Skeletal muscle satellite cell (primary cell): ENCODE measurements at regions not wholly inside any gene's neighbourhood (a gene's known extent, or its start where the extent isn't known, plus 50 kb on each side); places are given as distances from the start of the nearest gene placed in this dataset.

Experiments used
- H3K27me3 ChIP-seq: 2 replicates; pipeline ENCODE4 v1.7.0; 2013; ENCODE audit warnings: low read length; ENCODE audit not compliant: control insufficient read depth, insufficient read depth
- H3K36me3 ChIP-seq: 2 replicates; pipeline ENCODE4 v1.7.0; 2013; ENCODE audit warnings: mild to moderate bottlenecking, control low read depth, low read length; ENCODE audit not compliant: insufficient read depth
- H3K4me1 ChIP-seq: 2 replicates; pipeline ENCODE4 v1.7.0; 2013; ENCODE audit warnings: low read length; ENCODE audit not compliant: control insufficient read depth, insufficient read depth
- H3K4me2 ChIP-seq: 2 replicates; pipeline ENCODE4 v1.7.0; 2013; ENCODE audit warnings: mild to moderate bottlenecking, low read length
- H3K4me3 ChIP-seq: 2 replicates; pipeline ENCODE4 v1.7.0; 2013; ENCODE audit warnings: low read length
- H3K9ac ChIP-seq: 2 replicates; pipeline ENCODE4 v1.7.0; 2013; ENCODE audit warnings: mild to moderate bottlenecking, low read depth, low read length, moderate library complexity
- H3K9me3 ChIP-seq: replicated peaks from 2 replicates; pipeline ENCODE4 v1.7.0; 2013; ENCODE audit warnings: mild to moderate bottlenecking, control low read depth, low read length

DNA sequence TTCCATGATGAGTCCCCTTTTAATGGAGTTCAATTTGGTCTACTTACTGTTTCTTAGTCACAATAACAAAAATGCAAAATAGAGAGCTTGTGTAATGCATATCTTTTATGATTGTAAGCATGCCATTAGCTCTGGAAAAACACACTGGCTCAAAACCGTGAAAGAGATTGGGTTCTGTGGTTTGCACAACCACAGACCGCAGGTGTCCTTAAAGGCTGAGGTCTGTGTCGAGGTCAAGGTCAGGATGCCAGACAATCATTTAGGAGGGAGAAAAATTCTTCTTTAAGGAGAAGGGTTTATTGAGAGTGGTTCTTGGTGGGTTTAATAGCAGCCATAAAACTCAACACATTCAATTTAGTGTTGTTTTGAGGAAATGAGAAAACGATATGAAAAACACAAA lies 487.2 kb downstream of the GALR1 start:
- no peaks in the 10 kb centered on the region for H3K36me3 ChIP-seq

DNA sequence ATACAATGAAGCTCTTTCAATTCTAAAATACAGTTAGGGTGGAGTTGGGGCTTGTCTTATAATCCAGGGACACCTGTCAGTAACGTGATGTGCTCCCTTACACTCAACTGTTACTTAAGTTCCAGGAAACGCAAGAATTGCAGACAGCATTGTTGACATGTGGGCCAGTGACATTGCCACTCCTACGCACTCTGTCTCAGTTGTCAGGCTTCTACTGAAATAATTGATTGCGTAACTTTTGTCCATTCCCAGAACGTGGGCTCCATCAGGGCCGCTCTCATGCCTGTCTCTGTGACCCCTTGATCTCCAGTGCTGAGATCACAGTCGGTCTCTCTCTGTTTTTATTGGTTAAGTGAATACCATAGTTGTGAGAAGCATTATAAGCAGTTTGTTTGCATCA lies 487.8 kb downstream of the GALR1 start:
- H3K4me2 ChIP-seq, result no peak overlapping the region
- H3K4me1 ChIP-seq, result no peaks in the 10 kb centered on the region
- peaks cover 9% of the 10 kb centered on the region for H3K9me3 ChIP-seq
- no peak overlapping the region for H3K9ac ChIP-seq
- H3K36me3 ChIP-seq, result no peaks in the 10 kb centered on the region
- H3K27me3 ChIP-seq, result no peaks in the 10 kb centered on the region
- no peak overlapping the region for H3K4me3 ChIP-seq

More for the DNA sequence above, 487.2 kb downstream of the GALR1 start:
- no peaks in the 10 kb centered on the region for H3K4me1 ChIP-seq
- no peak overlapping the region for H3K4me3 ChIP-seq
- H3K9me3 ChIP-seq, result peaks cover 9% of the 10 kb centered on the region
- H3K27me3 ChIP-seq, result no peaks in the 10 kb centered on the region
- no peak overlapping the region for H3K4me2 ChIP-seq
- H3K9ac ChIP-seq, result no peak overlapping the region

DNA sequence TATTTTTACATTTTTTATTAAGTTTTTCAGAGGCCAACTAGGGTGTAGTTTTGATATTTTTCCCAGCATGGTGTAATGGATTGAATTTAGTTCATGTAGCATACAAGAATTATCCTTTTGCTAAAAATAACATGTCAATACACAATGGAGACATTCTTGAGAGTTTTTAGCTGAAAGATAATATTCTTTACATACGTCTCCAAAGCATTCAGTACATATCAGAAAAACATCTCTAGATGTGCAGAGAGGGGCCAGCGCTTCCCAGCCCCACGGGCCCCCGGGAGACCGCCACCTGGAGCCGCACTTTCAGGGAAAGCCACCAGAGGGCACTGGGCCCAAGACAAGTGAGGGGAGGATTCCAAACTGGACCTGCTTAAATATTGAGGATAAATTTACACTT lies 499.4 kb downstream of the GALR1 start:
- Histone ChIP-seq H3K4me1 (no peaks in the 10 kb centered on the region), H3K27me3 (no peaks in the 10 kb centered on the region), H3K4me2 (no peak overlapping the region), H3K9ac (no peak overlapping the region), H3K9me3 (peaks cover 10% of the 10 kb centered on the region), H3K36me3 (no peaks in the 10 kb centered on the region), H3K4me3 (no peak overlapping the region)

DNA sequence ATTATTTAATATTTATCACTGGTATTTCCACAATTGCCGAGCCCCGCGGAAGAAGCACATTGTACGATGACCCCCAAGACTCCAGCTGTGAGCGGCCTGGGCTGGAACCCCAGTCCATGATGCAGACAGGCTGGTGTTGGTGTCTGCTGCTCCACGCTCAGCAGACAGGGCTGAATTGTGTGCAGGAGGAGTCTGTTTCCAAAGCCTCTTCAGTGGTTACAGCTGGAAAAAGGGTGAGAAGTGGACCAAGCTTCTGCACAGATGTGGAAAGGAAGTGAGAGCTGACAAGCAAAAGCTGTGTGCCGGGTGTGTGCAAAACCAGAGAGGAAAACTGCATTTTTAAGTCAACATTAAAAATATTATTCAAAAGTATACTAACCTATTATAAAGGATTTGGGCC lies 500.4 kb downstream of the GALR1 start:
- Histone ChIP-seq H3K9ac (no peak overlapping the region), H3K4me1 (no peaks in the 10 kb centered on the region), H3K27me3 (no peaks in the 10 kb centered on the region), H3K36me3 (no peaks in the 10 kb centered on the region), H3K4me2 (no peak overlapping the region), H3K9me3 (peaks cover 10% of the 10 kb centered on the region), H3K4me3 (no peak overlapping the region)

DNA sequence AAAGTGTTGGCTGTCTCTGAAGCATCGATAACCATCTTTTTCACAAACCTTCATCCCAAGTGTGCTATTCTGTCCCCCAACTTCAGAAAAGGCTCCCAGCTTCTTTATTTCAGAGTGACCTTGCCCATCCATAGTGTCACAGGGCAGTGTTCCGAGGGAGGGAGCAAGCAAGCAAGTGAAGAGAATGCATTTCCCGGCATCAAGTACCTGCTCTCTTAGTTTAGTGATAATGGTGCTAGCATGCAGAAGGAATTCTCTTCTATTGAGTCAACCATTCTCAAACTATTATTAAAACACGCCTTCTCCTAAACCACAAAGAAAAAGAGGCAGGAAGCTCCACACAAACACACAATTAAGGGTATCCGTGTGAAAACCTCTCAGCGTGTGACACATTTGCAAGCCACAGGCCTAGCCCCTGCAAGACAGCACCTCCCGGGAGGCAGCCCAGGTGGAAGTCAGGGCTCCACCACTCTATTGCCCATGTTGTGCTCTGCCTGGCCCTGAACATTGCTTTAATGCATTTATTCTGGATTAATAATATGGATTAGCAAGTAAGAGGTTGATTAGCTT lies 504.9 kb downstream of the GALR1 start:
- H3K36me3 ChIP-seq, result no peaks in the 10 kb centered on the region
- no peaks in the 10 kb centered on the region for H3K9me3 ChIP-seq
- H3K4me1 ChIP-seq, result no peaks in the 10 kb centered on the region
- no peak overlapping the region for H3K4me2 ChIP-seq
- H3K9ac ChIP-seq, result no peak overlapping the region
- no peak overlapping the region for H3K4me3 ChIP-seq
- no peaks in the 10 kb centered on the region for H3K27me3 ChIP-seq

DNA sequence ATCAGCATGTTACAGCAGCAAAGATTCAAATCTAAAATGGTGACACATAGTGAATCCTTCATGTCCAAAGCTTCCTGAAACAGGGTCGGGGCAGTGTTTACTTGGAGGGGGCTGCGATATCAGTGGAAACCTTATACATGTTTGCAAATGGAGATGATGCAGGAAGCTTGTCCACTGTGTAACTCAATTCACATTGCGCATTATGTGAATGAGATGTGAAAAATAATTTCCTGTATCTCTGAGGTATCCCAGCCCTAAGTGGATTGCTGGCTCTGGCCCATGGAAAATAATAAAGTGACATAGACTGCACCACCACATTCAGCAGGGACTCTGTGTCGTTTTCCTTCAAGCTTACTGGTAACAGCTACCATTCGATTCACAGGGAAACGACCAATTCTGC lies 505.5 kb downstream of the GALR1 start:
- Histone ChIP-seq H3K4me1 (no peaks in the 10 kb centered on the region), H3K4me2 (no peak overlapping the region), H3K9me3 (no peaks in the 10 kb centered on the region), H3K9ac (no peak overlapping the region), H3K27me3 (no peaks in the 10 kb centered on the region), H3K4me3 (no peak overlapping the region), H3K36me3 (no peaks in the 10 kb centered on the region)

DNA sequence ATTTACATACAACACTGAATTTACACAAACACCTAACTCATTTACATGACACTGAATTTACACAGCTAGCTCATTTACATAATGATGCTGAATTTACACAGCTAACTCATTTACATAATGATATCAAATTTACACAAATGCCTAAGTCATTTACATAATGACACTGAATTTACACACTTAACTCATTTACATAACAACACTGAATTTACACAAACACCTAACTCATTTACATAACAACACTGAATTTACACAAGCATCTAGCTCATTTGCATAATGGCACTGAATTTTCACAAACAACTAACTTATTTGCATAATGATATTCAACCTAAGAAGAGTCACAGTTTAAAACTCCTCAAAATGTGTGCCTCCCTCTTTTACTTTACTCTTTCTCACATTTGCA lies 511.7 kb downstream of the GALR1 start:
- H3K9ac ChIP-seq, result no peak overlapping the region
- no peaks in the 10 kb centered on the region for H3K4me1 ChIP-seq
- no peaks in the 10 kb centered on the region for H3K36me3 ChIP-seq
- peaks cover 5% of the 10 kb centered on the region for H3K9me3 ChIP-seq
- H3K4me3 ChIP-seq, result no peak overlapping the region
- no peaks in the 10 kb centered on the region for H3K27me3 ChIP-seq
- H3K4me2 ChIP-seq, result no peak overlapping the region

DNA sequence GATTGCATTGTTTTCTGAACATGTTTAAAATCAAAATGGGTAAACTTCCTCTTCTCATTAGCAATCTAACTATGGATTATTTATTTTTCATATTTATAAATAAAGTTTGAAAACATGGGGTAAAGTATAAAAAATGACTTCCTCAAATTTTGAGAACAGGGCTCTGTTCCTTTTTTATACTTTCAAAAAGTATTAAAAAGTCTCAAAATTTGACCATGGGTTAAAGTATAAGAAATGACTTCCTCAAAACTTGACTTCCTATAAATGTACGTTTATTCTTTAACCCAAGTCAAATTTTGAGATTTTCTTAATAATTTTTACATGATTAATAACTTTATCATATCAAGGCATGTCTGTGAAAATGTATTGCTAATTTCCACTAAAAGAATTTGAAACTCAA lies 512.4 kb downstream of the GALR1 start:
- Histone ChIP-seq H3K4me2 (no peak overlapping the region), H3K9me3 (peaks cover 5% of the 10 kb centered on the region), H3K4me3 (no peak overlapping the region), H3K4me1 (no peaks in the 10 kb centered on the region), H3K36me3 (no peaks in the 10 kb centered on the region), H3K9ac (no peak overlapping the region), H3K27me3 (no peaks in the 10 kb centered on the region)

DNA sequence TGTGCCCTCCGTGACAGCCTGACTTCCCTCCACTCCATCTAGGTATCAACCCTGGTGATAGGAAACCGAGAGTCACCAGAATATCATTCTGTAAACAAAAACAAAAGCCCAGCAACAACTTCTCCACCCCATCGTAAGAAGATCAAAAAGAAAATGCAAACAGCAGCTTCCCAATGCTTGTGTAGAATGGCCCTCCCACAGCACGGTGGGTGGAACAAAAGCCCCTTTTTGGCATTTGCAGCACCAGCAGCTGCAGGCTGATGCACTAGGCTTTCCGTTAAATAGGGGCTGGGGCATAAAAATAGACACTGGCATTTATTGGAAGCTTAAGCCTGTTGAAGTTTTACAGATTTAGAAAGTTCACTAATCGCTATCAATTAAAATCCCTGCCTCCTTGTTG lies 513.0 kb downstream of the GALR1 start:
- H3K9ac ChIP-seq, result no peak overlapping the region

DNA sequence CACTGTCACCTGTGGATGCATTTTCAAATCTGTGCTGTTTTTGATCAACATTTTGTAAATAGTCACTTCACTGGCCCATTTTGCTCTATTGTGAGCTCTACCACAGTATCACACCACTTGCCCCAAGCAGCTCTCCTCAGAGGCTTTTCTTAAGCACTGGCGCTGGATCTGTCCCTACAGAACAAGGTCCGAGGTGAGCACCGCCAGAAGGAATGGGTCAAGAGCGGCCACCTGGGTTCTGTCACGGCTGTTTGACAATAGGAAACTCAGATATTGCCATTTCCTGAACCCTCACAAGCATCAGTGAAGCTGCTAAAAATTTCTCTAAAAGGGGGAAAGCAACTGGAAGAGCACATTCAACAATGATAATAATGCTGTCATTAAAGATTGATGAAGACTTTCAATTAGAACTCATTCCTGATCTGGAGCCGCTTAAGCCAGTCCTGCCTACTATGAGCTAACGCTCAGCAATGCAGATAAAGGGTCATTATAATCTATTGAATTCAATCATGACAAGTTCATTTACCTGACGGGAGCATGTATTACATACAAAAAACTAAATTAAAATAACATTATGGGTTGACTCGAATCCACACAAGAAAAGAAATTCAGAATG lies 514.0 kb downstream of the GALR1 start:
- Histone ChIP-seq H3K4me2 (no peak overlapping the region), H3K4me1 (no peaks in the 10 kb centered on the region), H3K9ac (no peak overlapping the region), H3K36me3 (no peaks in the 10 kb centered on the region), H3K27me3 (no peaks in the 10 kb centered on the region), H3K4me3 (no peak overlapping the region), H3K9me3 (peaks cover 5% of the 10 kb centered on the region)

More for the DNA sequence above, 513.0 kb downstream of the GALR1 start:
- no peak overlapping the region for H3K4me3 ChIP-seq
- H3K27me3 ChIP-seq, result no peaks in the 10 kb centered on the region
- peaks cover 5% of the 10 kb centered on the region for H3K9me3 ChIP-seq
- H3K4me1 ChIP-seq, result no peaks in the 10 kb centered on the region
- no peak overlapping the region for H3K4me2 ChIP-seq
- no peaks in the 10 kb centered on the region for H3K36me3 ChIP-seq

DNA sequence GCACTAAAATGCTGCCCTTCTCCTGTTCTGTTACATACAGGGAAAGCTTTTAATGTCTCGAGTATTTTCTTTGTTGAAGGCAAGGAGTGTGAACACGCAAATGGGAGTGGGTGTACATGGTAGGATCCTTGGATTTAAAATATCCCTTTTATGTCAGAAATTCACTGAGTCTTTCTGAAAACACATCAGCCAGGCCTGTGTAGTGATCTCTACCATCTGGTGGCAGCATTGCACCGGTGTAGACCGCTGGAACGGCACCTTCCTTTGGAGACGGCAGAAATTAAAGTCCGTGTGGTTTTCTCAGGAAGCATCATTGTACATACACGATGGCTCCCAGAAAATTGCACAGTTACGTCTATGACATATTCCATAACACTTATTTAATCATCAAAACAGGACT lies 515.8 kb downstream of the GALR1 start:
- H3K4me1 ChIP-seq, result no peaks in the 10 kb centered on the region
- H3K9ac ChIP-seq, result no peak overlapping the region
- H3K36me3 ChIP-seq, result no peaks in the 10 kb centered on the region
- H3K9me3 ChIP-seq, result peaks cover 9% of the 10 kb centered on the region
- no peaks in the 10 kb centered on the region for H3K27me3 ChIP-seq
- H3K4me3 ChIP-seq, result no peak overlapping the region
- no peak overlapping the region for H3K4me2 ChIP-seq

DNA sequence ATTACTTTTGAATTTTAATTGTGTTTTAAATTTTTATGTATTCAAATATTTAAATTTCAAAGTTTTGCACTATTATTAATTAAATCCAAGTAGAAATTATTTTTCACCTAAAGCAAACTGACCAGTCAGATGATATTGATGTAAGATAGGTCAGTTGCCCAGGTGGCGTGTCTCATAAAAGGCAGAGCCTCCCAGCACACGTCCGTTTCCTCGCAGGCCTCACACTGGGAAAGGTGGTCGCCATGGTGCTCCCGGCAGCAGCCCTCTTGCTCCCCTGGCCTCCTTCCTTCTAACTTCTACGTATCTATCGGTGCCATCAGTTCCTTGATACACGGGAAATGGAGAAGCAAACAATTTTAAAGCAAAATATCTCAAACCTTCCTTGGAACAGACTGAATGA lies 516.8 kb downstream of the GALR1 start:
- no peaks in the 10 kb centered on the region for H3K27me3 ChIP-seq
- no peak overlapping the region for H3K4me2 ChIP-seq
- H3K9me3 ChIP-seq, result peaks cover 5% of the 10 kb centered on the region
- H3K9ac ChIP-seq, result no peak overlapping the region
- H3K36me3 ChIP-seq, result no peaks in the 10 kb centered on the region
- H3K4me1 ChIP-seq, result no peaks in the 10 kb centered on the region
- no peak overlapping the region for H3K4me3 ChIP-seq
